ENCODE measurements at regions not wholly inside any gene's neighbourhood (a gene's known extent, or its start where the extent isn't known, plus 50 kb on each side); places are given as distances from the start of the nearest gene placed in this dataset.

DNA sequence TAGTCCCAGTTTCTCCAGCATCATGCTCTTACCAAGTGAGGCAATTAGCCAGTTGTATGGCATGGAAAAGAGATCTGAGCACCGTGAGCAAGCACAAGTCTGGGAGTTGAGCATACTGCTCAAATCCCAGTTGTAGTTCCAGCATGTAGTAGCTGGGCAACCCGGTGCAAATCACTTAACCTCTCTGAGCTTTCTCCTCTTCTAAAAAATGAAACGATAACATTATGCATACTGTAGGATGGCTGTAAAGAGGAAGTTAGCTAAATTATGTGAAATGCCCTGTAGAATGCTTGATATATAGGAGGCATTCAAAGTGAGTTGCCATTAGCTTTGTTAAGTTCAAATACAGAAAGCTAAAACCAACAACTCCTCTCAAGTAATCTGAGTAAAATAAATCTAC is 164.0 kb upstream of the ZEB2 start:
- 84 to 91% methylated on average over 3 of the region's 3 CpGs for WGBS, 2 donors
- Histone ChIP-seq H3K36me3 (ENCODE audit: low read depth, missing control alignments) (no peaks in the 10 kb centered on the region), H3K9me3 (no peaks in the 10 kb centered on the region), H3K27me3 (no peaks in the 10 kb centered on the region), H3K4me3 (no peak overlapping the region), H3K27ac (no peak overlapping the region), H3K4me1 (no peaks in the 10 kb centered on the region)
- TF ChIP-seq POLR2A (IDR thresholded peaks at IDR 0.05): no peak
- TF ChIP-seq, protein P1, sequence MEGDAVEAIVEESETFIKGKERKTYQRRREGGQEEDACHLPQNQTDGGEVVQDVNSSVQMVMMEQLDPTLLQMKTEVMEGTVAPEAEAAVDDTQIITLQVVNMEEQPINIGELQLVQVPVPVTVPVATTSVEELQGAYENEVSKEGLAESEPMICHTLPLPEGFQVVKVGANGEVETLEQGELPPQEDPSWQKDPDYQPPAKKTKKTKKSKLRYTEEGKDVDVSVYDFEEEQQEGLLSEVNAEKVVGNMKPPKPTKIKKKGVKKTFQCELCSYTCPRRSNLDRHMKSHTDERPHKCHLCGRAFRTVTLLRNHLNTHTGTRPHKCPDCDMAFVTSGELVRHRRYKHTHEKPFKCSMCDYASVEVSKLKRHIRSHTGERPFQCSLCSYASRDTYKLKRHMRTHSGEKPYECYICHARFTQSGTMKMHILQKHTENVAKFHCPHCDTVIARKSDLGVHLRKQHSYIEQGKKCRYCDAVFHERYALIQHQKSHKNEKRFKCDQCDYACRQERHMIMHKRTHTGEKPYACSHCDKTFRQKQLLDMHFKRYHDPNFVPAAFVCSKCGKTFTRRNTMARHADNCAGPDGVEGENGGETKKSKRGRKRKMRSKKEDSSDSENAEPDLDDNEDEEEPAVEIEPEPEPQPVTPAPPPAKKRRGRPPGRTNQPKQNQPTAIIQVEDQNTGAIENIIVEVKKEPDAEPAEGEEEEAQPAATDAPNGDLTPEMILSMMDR (IDR thresholded peaks at IDR 0.05): no peak
- intact Hi-C loops (cut with DNase I; ENCODE audit: low total_unique reads): no loop called here
- DNase-seq: no peak

DNA sequence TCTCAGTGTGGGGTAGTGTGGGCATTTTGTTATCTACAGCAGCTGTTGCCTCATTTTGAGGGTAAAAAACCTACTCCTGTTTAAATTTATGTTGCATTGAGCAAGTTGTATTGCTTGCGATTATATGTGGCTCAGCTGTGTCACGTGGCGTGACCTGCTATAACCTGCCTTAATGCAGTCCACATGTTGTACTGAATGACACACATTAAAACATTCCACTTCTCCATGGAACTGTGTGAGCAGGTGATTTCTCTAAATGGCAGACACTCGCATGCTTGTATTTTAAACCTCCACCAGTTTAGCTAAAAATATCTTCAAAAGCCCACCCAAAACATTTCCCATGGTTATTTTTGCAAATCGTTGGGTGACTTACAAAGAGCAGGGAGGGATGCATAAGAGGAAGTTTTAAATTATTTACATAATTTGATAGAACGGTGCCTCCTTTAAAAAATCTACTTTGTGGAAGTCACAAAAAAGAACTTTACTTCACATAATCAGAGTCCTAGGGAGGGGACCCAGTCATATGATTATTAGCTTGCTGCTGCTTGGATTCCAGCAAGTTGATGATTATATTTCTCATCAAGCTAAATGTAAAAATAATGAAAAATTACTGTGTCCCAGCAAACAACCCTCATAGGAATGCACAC is 163.3 kb upstream of the ZEB2 start:
- WGBS, 2 donors: 73 to 85% methylated on average over 6 of the region's 6 CpGs
- Histone ChIP-seq H3K4me3 (no peak overlapping the region), H3K27ac (no peak overlapping the region), H3K4me1 (no peaks in the 10 kb centered on the region), H3K9me3 (no peaks in the 10 kb centered on the region), H3K36me3 (ENCODE audit: low read depth, missing control alignments) (no peaks in the 10 kb centered on the region), H3K27me3 (no peaks in the 10 kb centered on the region)
- no peak for DNase-seq
- no peak for TF ChIP-seq POLR2A (IDR thresholded peaks at IDR 0.05)
- TF ChIP-seq, protein P1 (IDR thresholded peaks at IDR 0.05): no peak
- intact Hi-C loops (cut with DNase I; ENCODE audit: low total_unique reads): no loop called here

DNA sequence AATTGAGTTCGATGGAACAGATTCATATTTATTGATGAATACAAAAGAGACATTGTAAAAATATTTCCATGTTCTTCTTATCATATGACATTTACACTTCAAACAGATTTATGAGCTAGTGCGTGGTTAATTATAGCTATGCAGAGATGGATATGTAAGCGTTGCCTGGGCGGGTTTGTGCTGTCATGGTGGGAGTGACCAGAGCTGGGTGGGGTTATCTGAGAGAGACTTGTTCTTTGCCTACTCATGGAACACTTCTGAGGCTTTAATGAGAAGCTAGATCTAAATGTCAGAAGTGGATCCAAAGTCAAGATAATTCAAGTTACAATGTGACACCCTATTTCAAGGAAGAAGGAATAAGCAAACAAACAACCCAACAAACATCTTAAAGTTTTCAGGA is 162.3 kb upstream of the ZEB2 start:
- H3K27ac ChIP-seq: no peak overlapping the region
- 69 to 77% methylated on average over 4 of the region's 4 CpGs for WGBS, 2 donors
- H3K27me3 ChIP-seq: no peaks in the 10 kb centered on the region
- no peak for DNase-seq
- H3K4me1 ChIP-seq: no peaks in the 10 kb centered on the region
- H3K9me3 ChIP-seq: no peaks in the 10 kb centered on the region
- no peak overlapping the region for H3K4me3 ChIP-seq
- TF ChIP-seq, protein P1 (IDR thresholded peaks at IDR 0.05): no peak
- no peak for TF ChIP-seq POLR2A (IDR thresholded peaks at IDR 0.05)
- intact Hi-C loops (cut with DNase I; ENCODE audit: low total_unique reads): no loop called here
- H3K36me3 ChIP-seq (ENCODE audit: low read depth, missing control alignments): no peaks in the 10 kb centered on the region

DNA sequence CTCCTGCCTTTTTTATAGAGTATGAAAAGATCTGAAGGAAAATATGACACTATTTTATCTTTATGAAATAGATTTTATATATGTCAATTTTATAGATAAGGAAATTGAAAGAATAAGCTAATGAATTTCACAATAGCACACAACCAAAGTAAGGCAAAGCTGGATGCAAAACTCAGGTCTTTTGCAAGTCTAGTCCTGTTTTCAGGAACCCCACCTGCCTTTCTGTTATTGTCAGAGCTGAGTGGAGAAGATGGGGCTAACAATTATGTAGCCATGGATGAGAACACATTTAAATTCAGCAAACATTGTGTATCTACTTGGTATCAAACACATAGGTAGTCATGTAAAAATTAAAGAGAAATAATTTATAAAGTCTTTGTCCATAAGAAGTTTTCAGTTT is 161.5 kb upstream of the ZEB2 start:
- no peak for TF ChIP-seq POLR2A (IDR thresholded peaks at IDR 0.05)
- Histone ChIP-seq H3K4me3 (no peak overlapping the region), H3K27me3 (no peaks in the 10 kb centered on the region), H3K4me1 (no peaks in the 10 kb centered on the region), H3K27ac (no peak overlapping the region), H3K9me3 (no peaks in the 10 kb centered on the region), H3K36me3 (ENCODE audit: low read depth, missing control alignments) (no peaks in the 10 kb centered on the region)
- intact Hi-C loops (cut with DNase I; ENCODE audit: low total_unique reads): no loop called here
- no peak for DNase-seq

DNA sequence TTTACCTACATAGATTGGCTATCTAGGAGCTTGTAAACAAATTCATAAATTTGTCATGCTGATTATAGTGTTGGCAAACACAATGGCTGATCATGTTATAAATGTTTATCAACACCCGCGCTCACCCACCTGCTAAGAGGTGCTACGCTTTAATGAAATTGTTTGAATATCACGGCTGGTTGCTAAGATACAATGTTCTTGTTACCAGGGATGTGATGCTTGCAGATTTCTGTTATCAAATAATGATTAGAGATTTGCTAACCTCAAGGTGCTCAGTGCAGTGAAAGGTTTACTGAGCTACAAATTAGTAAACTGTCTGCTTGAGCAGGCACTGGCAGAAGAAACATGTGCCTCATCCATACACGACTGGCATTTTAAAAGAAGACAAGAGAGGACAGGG is 160.0 kb upstream of the ZEB2 start:
- DNase-seq: no peak
- Histone ChIP-seq H3K36me3 (ENCODE audit: low read depth, missing control alignments) (no peaks in the 10 kb centered on the region), H3K9me3 (no peaks in the 10 kb centered on the region), H3K4me1 (no peaks in the 10 kb centered on the region), H3K27ac (no peak overlapping the region), H3K4me3 (no peak overlapping the region), H3K27me3 (no peaks in the 10 kb centered on the region)
- WGBS, 2 donors: 69 to 74% methylated on average over 5 of the region's 5 CpGs
- TF ChIP-seq POLR2A (IDR thresholded peaks at IDR 0.05): no peak
- TF ChIP-seq, protein P1 (IDR thresholded peaks at IDR 0.05): no peak
- intact Hi-C loops (cut with DNase I; ENCODE audit: low total_unique reads): no loop called here

All from testis (tissue), 2 donors.